ENCODE measurements at regions not wholly inside any gene's neighbourhood (a gene's known extent, or its start where the extent isn't known, plus 50 kb on each side); places are given as distances from the start of the nearest gene placed in this dataset.

- TF ChIP-seq EZH2phosphoT487 (IDR thresholded peaks at IDR 0.05; ENCODE audit: unreplicated experiment) (no peak), ZNF114 (CRISPR knock-in tag; IDR thresholded peaks at IDR 0.05) (no peak), EZH2 (IDR thresholded peaks at IDR 0.05; ENCODE audit: low read depth, unreplicated experiment) (no peak), STAT1 (IDR thresholded peaks at IDR 0.05; ENCODE audit: unreplicated experiment) (no peak), CTCF (conservative IDR thresholded peaks at IDR 0.05; ENCODE audit: low read depth in 2 of 2) (no peak), NANOG (IDR thresholded peaks at IDR 0.05; ENCODE audit: borderline replicate concordance) (no peak), ZNF462 (CRISPR knock-in tag; IDR thresholded peaks at IDR 0.05) (no peak), POLR2AphosphoS5 (IDR thresholded peaks at IDR 0.05; ENCODE audit: low read depth) (no peak), ETS1 (IDR thresholded peaks at IDR 0.05) (no peak), JUNB (IDR thresholded peaks at IDR 0.05; ENCODE audit: unreplicated experiment) (no peak), ZNF331 (CRISPR knock-in tag; IDR thresholded peaks at IDR 0.05; ENCODE audit: low read depth) (no peak), REST (IDR thresholded peaks at IDR 0.05; ENCODE audit: unreplicated experiment) (no peak), CREB1 (CRISPR knock-in tag; IDR thresholded peaks at IDR 0.05; ENCODE audit: low read depth) (no peak)
- no peak overlapping the region for H3K4me2 ChIP-seq
- H3K27ac Mint-ChIP-seq: no peak overlapping the region
- no peaks in the 10 kb centered on the region for H4K20me1 ChIP-seq (replicated peaks; ENCODE audit: insufficient read depth)
- H3K36me3 Mint-ChIP-seq (ENCODE audit: low read depth): no peaks in the 10 kb centered on the region
- H3K4me1 ChIP-seq (ENCODE audit: insufficient read depth): no peaks in the 10 kb centered on the region
- no peak overlapping the region for H3K4me3 ChIP-seq
- no peaks in the 10 kb centered on the region for H3K4me1 Mint-ChIP-seq
- H3K27ac ChIP-seq (ENCODE audit: low read depth): no peak overlapping the region
- peaks cover 2% of the 10 kb centered on the region for H3K27me3 Mint-ChIP-seq (ENCODE audit: insufficient read depth, low read depth, poor library complexity)
- no peaks in the 10 kb centered on the region for H3F3A ChIP-seq (replicated peaks; ENCODE audit: low read depth)
- no peak overlapping the region for H2AFZ ChIP-seq
- DNase-seq (ENCODE audit: low spot score) (no peak), ATAC-seq (no peak)
- H3K79me2 ChIP-seq (replicated peaks; ENCODE audit: insufficient read depth): no peaks in the 10 kb centered on the region
- 0 out of 2 replicates have a peak, but pooled peaks cover 4% of the 10 kb centered on the region for H3K36me3 ChIP-seq (ENCODE audit: insufficient read depth)
- peaks cover 7% of the 10 kb centered on the region; the same call in 2 of the 3 replicates for H3K9me3 Mint-ChIP-seq
- no peaks in the 10 kb centered on the region for H3K27me3 ChIP-seq (ENCODE audit: insufficient read depth)
- H3K9me2 ChIP-seq (ENCODE audit: insufficient read depth): no peaks in the 10 kb centered on the region
- H3K4me3 Mint-ChIP-seq: no peak overlapping the region
Observed at GRCh38 chr3:145648396-145648795, 512.6 kb downstream of the PLOD2 start.
